Endothelial cell of umbilical vein (primary cell): ENCODE measurements at regions not wholly inside any gene's neighbourhood (a gene's known extent, or its start where the extent isn't known, plus 50 kb on each side); places are given as distances from the start of the nearest gene placed in this dataset.

Experiments used
- BruUV-seq: library from RNA; stranded (reverse); fragments of 400-500 nt; replicated peaks from 2 replicates; lab custom pipeline; 2021; lab: Mats Ljungman, UMichigan
- CTCF ChIA-PET: fragments of 300-600, 350-600 bp; sonication (Branson Sonifier 250); formaldehyde crosslinking; loops from one replicate; lab custom pipeline; 2021; ENCODE audit warnings: antibody characterized with exemption, inconsistent platforms; lab: Charles Lee
- POLR2A ChIA-PET: fragments of 300-600, 350-600 bp; sonication (Branson Sonifier 250); formaldehyde crosslinking; loops from one replicate; lab custom pipeline; 2021; ENCODE audit warnings: antibody characterized with exemption, inconsistent platforms; lab: Charles Lee
- DNase-seq: peaks from one replicate; pipeline ENCODE4 v3.0.0-alpha.2; 2011; ENCODE audit warnings: low read depth, low spot score
- FAIRE-seq: peaks from 2 replicates; lab custom pipeline; 2011; peaks lifted over from hg19 to GRCh38; lab: Jason Lieb, UNC
- H2AFZ ChIP-seq: 2 replicates; pipeline ENCODE4 v1.6.0; 2012; ENCODE audit warnings: low read depth, low read length, control low read depth, inconsistent platforms
- H3K27ac ChIP-seq: 2 replicates; pipeline ENCODE4 v1.5.1; 2011; ENCODE audit warnings: low read depth, mild to moderate bottlenecking, control low read depth, low read length, moderate library complexity; ENCODE audit not compliant: insufficient read depth
- H3K27me3 ChIP-seq, 2 experiments: 2 replicates each; pipeline versions ENCODE4 v1.6.0 to v1.6.1; 2011; ENCODE audit warnings: low read length in 2 of 2, mixed read lengths in 1 of 2; ENCODE audit not compliant: control insufficient read depth in 2 of 2, insufficient read depth in 2 of 2
- H3K36me3 ChIP-seq, 2 experiments: 2 replicates in 1 of 2; 3 replicates in 1 of 2; pipeline ENCODE4 v1.5.1; 2011; ENCODE audit warnings: low read length in 2 of 2, mild to moderate bottlenecking in 1 of 2, moderate library complexity in 1 of 2; ENCODE audit not compliant: control insufficient read depth in 2 of 2, insufficient read depth in 2 of 2; ENCODE audit errors: extremely low read depth in 1 of 2
- H3K4me1 ChIP-seq: 3 replicates; pipeline ENCODE4 v1.5.1; 2011; ENCODE audit warnings: mild to moderate bottlenecking, low read length; ENCODE audit not compliant: control insufficient read depth, insufficient read depth; ENCODE audit errors: extremely low read depth
- H3K4me2 ChIP-seq: 2 replicates; pipeline ENCODE4 v1.6.1; 2011; ENCODE audit warnings: low read length, control low read depth, mixed read lengths; ENCODE audit not compliant: insufficient read depth
- H3K4me3 ChIP-seq, 3 experiments: fragments of 200-600 bp in 1 of 3; sonication (generic), shearing (Covaris generic) in 1 of 3; replicated peaks in 1 of 3; 2 replicates each; pipeline ENCODE4 v1.5.1; 2011 to 2016; ENCODE audit warnings: control low read depth in 3 of 3, low read length in 3 of 3, mild to moderate bottlenecking in 2 of 3, inconsistent platforms in 1 of 3, low read depth in 1 of 3, moderate library complexity in 1 of 3; ENCODE audit not compliant: insufficient read depth in 1 of 3
- H3K79me2 ChIP-seq: 2 replicates; pipeline ENCODE4 v1.6.0; 2012; ENCODE audit warnings: low read length, inconsistent platforms; ENCODE audit not compliant: control insufficient read depth, insufficient read depth
- H3K9ac ChIP-seq: replicated peaks from 2 replicates; pipeline ENCODE3; 2011; ENCODE audit warnings: low read length, control low read depth; ENCODE audit not compliant: insufficient read depth; ENCODE audit errors: extremely low read depth
- H3K9me1 ChIP-seq: replicated peaks from 3 replicates; pipeline ENCODE4 v1.6.0; 2011; ENCODE audit warnings: mild to moderate bottlenecking, low read length; ENCODE audit not compliant: control insufficient read depth, insufficient read depth; ENCODE audit errors: extremely low read depth
- H3K9me3 ChIP-seq: replicated peaks from 2 replicates; pipeline ENCODE4 v1.5.1; 2012; ENCODE audit warnings: low read length, inconsistent platforms; ENCODE audit not compliant: control insufficient read depth, insufficient read depth
- H4K20me1 ChIP-seq: replicated peaks from 2 replicates; pipeline ENCODE3; 2011; ENCODE audit warnings: mild to moderate bottlenecking, low read length; ENCODE audit not compliant: control insufficient read depth, insufficient read depth; ENCODE audit errors: extremely low read depth
- CTCF ChIP-seq, 2 donors: IDR thresholded peaks; 1 replicate in 1 of 2; 2 replicates in 1 of 2; pipeline ENCODE4 v1.5.1; 2011; ENCODE audit warnings: low read length in 2 of 2, mild to moderate bottlenecking in 2 of 2, moderate library complexity in 2 of 2, control low read depth in 1 of 2, inconsistent platforms in 1 of 2, low read depth in 1 of 2; ENCODE audit not compliant: insufficient read depth in 1 of 2; ENCODE audit errors: extremely low read depth in 1 of 2
- EZH2 ChIP-seq: IDR thresholded peaks from 2 replicates; pipeline ENCODE4 v1.6.1; 2012; ENCODE audit warnings: borderline replicate concordance, low read depth, mild to moderate bottlenecking, moderate library complexity, low read length, inconsistent platforms; ENCODE audit not compliant: severe bottlenecking
- FOS ChIP-seq: IDR thresholded peaks from 2 replicates; pipeline ENCODE4 v1.6.1; 2011; ENCODE audit warnings: mild to moderate bottlenecking, low read length, moderate library complexity, borderline replicate concordance; ENCODE audit not compliant: insufficient read depth
- GATA2 ChIP-seq: IDR thresholded peaks from 2 replicates; pipeline ENCODE4 v1.7.0; 2011; ENCODE audit warnings: low read depth, mild to moderate bottlenecking, moderate library complexity, mixed read lengths, low read length; ENCODE audit not compliant: insufficient read length, insufficient read depth
- JUN ChIP-seq: IDR thresholded peaks from 2 replicates; pipeline ENCODE4 v1.6.1; 2011; ENCODE audit warnings: borderline replicate concordance, low read depth; ENCODE audit not compliant: insufficient read length, insufficient read depth
- MAX ChIP-seq: IDR thresholded peaks from 2 replicates; pipeline ENCODE4 v1.6.1; 2011; ENCODE audit not compliant: insufficient read depth, insufficient read length
- MYC ChIP-seq: IDR thresholded peaks from one replicate; pipeline ENCODE4 v1.6.1; 2011; ENCODE audit warnings: mild to moderate bottlenecking, low read depth, low read length
- POLR2A ChIP-seq: IDR thresholded peaks from 2 replicates; pipeline ENCODE4 v1.6.1; 2012; ENCODE audit warnings: low read depth, mild to moderate bottlenecking, control low read depth, low read length
- POLR2AphosphoS5 ChIP-seq: IDR thresholded peaks from 2 replicates; pipeline ENCODE4 v1.6.1; 2012; ENCODE audit warnings: low read depth, mild to moderate bottlenecking, control low read depth, low read length, moderate library complexity; ENCODE audit not compliant: insufficient read depth
- dilution Hi-C: fragments of 300-500 bp; cut with MboI; formaldehyde crosslinking; loops from one replicate; pipeline ENCODE4 v1.15.0; 2019; ENCODE audit warnings: low sequenced_read_pairs; ENCODE audit not compliant: extremely low pct_ligation_motif_present
- intact Hi-C: fragments of 100-400 bp; cut with micrococcal nuclease; formaldehyde crosslinking; loops from one replicate; pipeline ENCODE4 v1.10.0; 2022

GRCh38 chr4:146582864-146583263, 55.8 kb upstream of the POU4F2 start:
- dilution Hi-C loops: no loop called here

More at GRCh38 chr4:146582864-146583263, 55.8 kb upstream of the POU4F2 start:
- ChIA-PET POLR2A (no interaction called here), CTCF (no interaction called here)
- H3K9me1 ChIP-seq: no peaks in the 10 kb centered on the region
- H3K9me3 ChIP-seq: no peaks in the 10 kb centered on the region
- H3K27ac ChIP-seq: no peak overlapping the region
- DNase-seq (no peak), FAIRE-seq (no peak)
- intact Hi-C loops: no loop called here
- no peak overlapping the region for H3K9ac ChIP-seq
- no peak for TF ChIP-seq GATA2
- TF ChIP-seq JUN: no peak
- no peak for TF ChIP-seq MAX
- no peak for TF ChIP-seq CTCF (IDR thresholded peaks at IDR 0.05; ENCODE audit: extremely low read depth in 1 of 2, insufficient read depth in 1 of 2, low read depth in 1 of 2, low read length in 2 of 2)
- no peak for TF ChIP-seq POLR2AphosphoS5
- TF ChIP-seq POLR2A: no peak
- no peak for TF ChIP-seq FOS
- TF ChIP-seq MYC: no peak
- TF ChIP-seq EZH2: no peak
- H3K27me3 ChIP-seq: no peaks in the 10 kb centered on the region
- H4K20me1 ChIP-seq: no peaks in the 10 kb centered on the region
- H3K4me3 ChIP-seq: no peak overlapping the region
- no peak overlapping the region for H2AFZ ChIP-seq
- BruUV-seq: no TSS peak
- H3K4me2 ChIP-seq: no peak overlapping the region
- H3K79me2 ChIP-seq: no peaks in the 10 kb centered on the region
- no peaks in the 10 kb centered on the region for H3K36me3 ChIP-seq
- no peaks in the 10 kb centered on the region for H3K4me1 ChIP-seq
